PC-3 (cell line): ENCODE measurements at regions not wholly inside any gene's neighbourhood (a gene's known extent, or its start where the extent isn't known, plus 50 kb on each side); places are given as distances from the start of the nearest gene placed in this dataset.

ENCODE experiments used
- CTCF ChIP-seq: fragments of 300-600 bp; sonication (generic); conservative IDR thresholded peaks from 2 replicates; pipeline ENCODE4 v1.5.1; 2017; ENCODE audit warnings: antibody characterized with exemption, low read depth, mild to moderate bottlenecking, low read length
- EZH2 ChIP-seq: fragments of 300-600 bp; sonication (generic); IDR thresholded peaks from one replicate; pipeline ENCODE4 v1.6.1; 2017; ENCODE audit warnings: antibody characterized with exemption, mild to moderate bottlenecking, low read length; ENCODE audit not compliant: unreplicated experiment
- EZH2phosphoT487 ChIP-seq: fragments of 300-600 bp; sonication (generic); IDR thresholded peaks from 2 replicates; pipeline ENCODE4 v1.6.1; 2018; ENCODE audit warnings: mild to moderate bottlenecking, antibody characterized with exemption, low read length, borderline replicate concordance

DNA sequence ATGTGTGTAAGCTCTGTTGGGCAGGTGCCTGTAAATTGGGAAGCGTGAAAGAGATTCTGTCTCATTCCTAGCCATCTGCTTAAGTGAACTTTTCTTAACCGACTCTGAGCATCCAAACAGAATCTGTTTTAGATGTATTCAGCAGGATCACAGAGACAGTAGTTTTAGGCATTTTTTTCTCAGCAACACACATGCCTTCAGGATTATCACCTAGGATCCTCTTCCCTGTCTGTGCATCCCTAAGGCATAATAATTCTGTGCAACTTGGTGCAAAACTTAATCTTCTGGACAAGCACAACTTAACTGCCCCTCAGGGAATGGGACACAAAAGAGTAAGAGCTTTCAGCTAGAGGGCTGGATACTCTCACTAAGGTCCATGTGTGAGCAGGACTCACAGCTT, 284.8 kb downstream of the C7orf25 start:
- TF ChIP-seq CTCF (no peak), EZH2 (no peak), EZH2phosphoT487 (no peak)
